ENCODE measurements at regions not wholly inside any gene's neighbourhood (a gene's known extent, or its start where the extent isn't known, plus 50 kb on each side); places are given as distances from the start of the nearest gene placed in this dataset.

DNA sequence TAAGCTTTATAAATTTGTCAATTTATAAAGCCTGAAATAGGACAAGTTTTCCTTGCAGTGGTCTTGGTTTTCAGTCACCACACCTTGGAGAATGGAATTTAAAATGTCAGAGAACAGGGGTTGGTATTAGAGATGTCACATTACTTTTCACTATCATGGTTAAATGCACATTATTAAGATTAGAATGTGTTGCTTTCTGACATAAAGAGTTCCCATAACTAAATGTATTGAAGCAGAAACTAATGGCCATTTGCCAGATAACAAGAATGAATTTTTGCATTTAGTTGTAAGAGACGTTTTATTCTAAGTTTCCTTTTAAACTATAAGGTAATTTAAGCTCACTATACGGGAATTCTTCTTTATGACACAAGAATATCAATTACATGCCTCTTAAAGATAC lies 172.3 kb downstream of the ARL4A start:
- intact Hi-C loops (cut with DNase I): no loop called here
- no peak for ATAC-seq
- no peak for DNase-seq
- TF ChIP-seq, protein P1, sequence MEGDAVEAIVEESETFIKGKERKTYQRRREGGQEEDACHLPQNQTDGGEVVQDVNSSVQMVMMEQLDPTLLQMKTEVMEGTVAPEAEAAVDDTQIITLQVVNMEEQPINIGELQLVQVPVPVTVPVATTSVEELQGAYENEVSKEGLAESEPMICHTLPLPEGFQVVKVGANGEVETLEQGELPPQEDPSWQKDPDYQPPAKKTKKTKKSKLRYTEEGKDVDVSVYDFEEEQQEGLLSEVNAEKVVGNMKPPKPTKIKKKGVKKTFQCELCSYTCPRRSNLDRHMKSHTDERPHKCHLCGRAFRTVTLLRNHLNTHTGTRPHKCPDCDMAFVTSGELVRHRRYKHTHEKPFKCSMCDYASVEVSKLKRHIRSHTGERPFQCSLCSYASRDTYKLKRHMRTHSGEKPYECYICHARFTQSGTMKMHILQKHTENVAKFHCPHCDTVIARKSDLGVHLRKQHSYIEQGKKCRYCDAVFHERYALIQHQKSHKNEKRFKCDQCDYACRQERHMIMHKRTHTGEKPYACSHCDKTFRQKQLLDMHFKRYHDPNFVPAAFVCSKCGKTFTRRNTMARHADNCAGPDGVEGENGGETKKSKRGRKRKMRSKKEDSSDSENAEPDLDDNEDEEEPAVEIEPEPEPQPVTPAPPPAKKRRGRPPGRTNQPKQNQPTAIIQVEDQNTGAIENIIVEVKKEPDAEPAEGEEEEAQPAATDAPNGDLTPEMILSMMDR (IDR thresholded peaks at IDR 0.05): no peak
- H3K27me3 ChIP-seq (ENCODE audit: low read depth): no peaks in the 10 kb centered on the region
- H3K36me3 ChIP-seq: no peaks in the 10 kb centered on the region
- H3K4me3 ChIP-seq: no peak overlapping the region
- no peak overlapping the region for H3K27ac ChIP-seq
- H3K9me3 ChIP-seq: no peaks in the 10 kb centered on the region
- no peaks in the 10 kb centered on the region for H3K4me1 ChIP-seq

DNA sequence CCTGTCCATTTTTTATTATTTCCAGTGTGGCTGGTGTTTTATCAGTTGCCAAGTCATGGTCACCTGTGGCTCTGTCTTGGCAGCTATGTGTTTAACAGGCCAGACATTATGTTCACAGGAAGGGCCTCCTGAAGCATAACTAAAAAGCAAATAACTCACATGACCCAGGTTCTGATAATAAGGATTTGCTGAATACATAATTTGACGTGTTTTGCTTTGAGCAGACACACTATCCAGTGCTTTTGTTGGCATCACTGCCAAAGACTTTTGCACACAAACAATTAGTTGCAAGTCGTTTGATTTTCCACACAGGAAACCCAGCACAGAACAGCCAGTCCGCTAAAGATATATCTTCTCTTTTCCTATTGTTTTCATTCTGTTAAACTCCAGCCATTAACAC lies 173.6 kb downstream of the ARL4A start:
- no peak for ATAC-seq
- intact Hi-C loops (cut with DNase I): no loop called here
- Histone ChIP-seq H3K27me3 (ENCODE audit: low read depth) (no peaks in the 10 kb centered on the region), H3K4me1 (no peaks in the 10 kb centered on the region), H3K9me3 (no peaks in the 10 kb centered on the region), H3K27ac (no peak overlapping the region), H3K36me3 (no peaks in the 10 kb centered on the region), H3K4me3 (no peak overlapping the region)
- DNase-seq: no peak
- TF ChIP-seq, protein P1 (IDR thresholded peaks at IDR 0.05): no peak

DNA sequence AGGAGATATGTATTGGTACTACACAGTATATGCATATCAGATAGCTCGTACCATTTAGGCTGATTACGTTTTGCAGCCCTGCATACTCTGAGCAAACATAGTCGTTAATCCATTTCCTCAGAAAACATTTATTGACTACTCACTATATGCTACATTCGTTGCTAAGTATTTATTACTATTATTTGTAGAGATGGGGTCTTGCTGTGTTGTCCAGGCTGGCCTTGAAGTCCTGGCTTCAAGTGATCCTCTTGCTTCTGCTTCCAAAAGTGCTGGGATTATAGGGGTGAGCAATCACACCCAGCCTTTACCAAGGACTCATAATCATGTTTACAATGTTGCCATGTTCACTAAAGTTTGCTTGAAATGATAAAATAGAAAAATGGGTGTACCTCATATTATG lies 174.7 kb downstream of the ARL4A start:
- H3K27ac ChIP-seq: no peak overlapping the region
- H3K36me3 ChIP-seq: no peaks in the 10 kb centered on the region
- H3K4me1 ChIP-seq: no peaks in the 10 kb centered on the region
- H3K9me3 ChIP-seq: no peaks in the 10 kb centered on the region
- H3K27me3 ChIP-seq (ENCODE audit: low read depth): no peaks in the 10 kb centered on the region
- DNase-seq: no peak
- intact Hi-C loops (cut with DNase I): no loop called here
- ATAC-seq: no peak
- no peak overlapping the region for H3K4me3 ChIP-seq
- TF ChIP-seq, protein P1 (IDR thresholded peaks at IDR 0.05): no peak

DNA sequence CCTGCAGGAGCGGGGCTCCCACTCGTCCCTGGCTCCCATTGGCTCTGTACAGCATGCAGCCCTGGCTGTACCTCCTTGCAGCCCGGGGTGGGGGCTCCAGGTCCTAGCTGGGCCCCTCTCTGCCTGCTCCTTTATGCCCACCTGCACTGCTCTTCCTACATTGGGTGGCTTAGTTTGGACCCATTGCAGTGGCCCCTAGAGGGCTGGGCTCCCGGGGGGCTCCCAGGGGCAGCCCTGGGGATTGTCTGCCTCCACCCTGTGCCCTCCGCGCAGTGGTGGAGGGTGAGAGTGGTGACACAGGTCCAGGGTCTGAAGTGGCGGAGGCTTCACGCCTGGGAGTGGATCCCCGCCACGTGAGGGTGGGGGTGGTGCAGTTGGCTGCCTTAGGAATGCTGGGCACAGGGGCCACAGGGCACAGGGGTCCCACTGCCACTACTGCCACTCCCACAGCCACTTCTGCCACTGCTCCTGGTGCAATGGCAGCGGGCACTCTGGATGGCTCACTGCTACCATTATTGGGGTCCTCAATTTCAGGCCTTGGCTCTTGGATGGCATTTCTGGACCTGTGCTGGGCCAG lies 177.1 kb downstream of the ARL4A start:
- Histone ChIP-seq H3K27ac (no peak overlapping the region), H3K4me1 (no peaks in the 10 kb centered on the region), H3K27me3 (ENCODE audit: low read depth) (no peaks in the 10 kb centered on the region), H3K36me3 (no peaks in the 10 kb centered on the region), H3K9me3 (no peaks in the 10 kb centered on the region), H3K4me3 (no peak overlapping the region)
- intact Hi-C loops (cut with DNase I): no loop called here
- DNase-seq (no peak), ATAC-seq (peak in 1 of 2 donors; percentile 56)
- TF ChIP-seq, protein P1 (IDR thresholded peaks at IDR 0.05): no peak

DNA sequence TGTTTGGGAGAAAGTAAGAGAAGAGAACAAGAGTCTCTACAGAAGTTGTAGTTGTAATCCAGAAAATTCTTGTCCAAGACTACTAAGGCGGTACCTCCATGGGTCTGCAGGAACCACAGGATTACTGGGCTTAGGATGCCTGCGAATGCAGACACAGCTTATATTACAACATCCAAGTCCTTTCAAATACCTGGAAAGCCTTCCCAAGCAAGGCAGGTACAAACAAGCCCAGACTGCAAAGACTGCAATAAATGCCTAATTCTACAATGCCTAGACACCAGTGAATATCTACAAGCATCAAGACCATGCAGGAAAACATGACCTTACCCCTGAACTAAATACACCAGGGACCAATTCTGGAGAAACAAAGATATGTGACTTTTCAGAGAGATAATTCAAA lies 178.2 kb downstream of the ARL4A start:
- Histone ChIP-seq H3K4me3 (no peak overlapping the region), H3K9me3 (no peaks in the 10 kb centered on the region), H3K4me1 (no peaks in the 10 kb centered on the region), H3K36me3 (no peaks in the 10 kb centered on the region), H3K27me3 (ENCODE audit: low read depth) (no peaks in the 10 kb centered on the region), H3K27ac (no peak overlapping the region)
- TF ChIP-seq, protein P1 (IDR thresholded peaks at IDR 0.05): no peak
- ATAC-seq (no peak), DNase-seq (no peak)
- intact Hi-C loops (cut with DNase I): no loop called here

DNA sequence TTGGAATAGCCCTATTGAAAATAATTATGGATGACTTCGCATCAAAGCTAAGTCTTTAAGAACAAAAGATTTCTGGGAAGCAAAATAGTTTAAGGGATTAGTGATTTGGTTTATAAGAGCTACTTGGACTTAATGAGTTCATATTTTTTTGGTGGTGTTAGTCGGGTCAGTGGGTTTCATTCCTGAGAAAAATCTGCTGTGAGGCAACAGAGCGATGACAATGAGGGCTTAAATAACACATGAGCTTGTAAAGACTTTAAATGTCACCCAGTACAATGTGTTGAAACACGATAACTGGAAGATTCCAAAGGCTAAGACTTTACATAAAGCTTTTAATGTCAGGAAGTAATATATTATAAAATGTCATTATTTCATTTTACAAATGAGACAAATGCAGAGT lies 178.8 kb downstream of the ARL4A start:
- no peaks in the 10 kb centered on the region for H3K9me3 ChIP-seq
- ATAC-seq (no peak), DNase-seq (no peak)
- no peaks in the 10 kb centered on the region for H3K36me3 ChIP-seq
- intact Hi-C loops (cut with DNase I): no loop called here
- no peak overlapping the region for H3K4me3 ChIP-seq
- H3K4me1 ChIP-seq: no peaks in the 10 kb centered on the region
- H3K27me3 ChIP-seq (ENCODE audit: low read depth): no peaks in the 10 kb centered on the region
- TF ChIP-seq, protein P1 (IDR thresholded peaks at IDR 0.05): no peak
- H3K27ac ChIP-seq: no peak overlapping the region

Measured in lower lobe of right lung (tissue), 2 donors.